ACC112 (cell line): ENCODE measurements at regions not wholly inside any gene's neighbourhood (a gene's known extent, or its start where the extent isn't known, plus 50 kb on each side); places are given as distances from the start of the nearest gene placed in this dataset.
"Not testable (repeated sequence)": the region's sequence is repeated elsewhere in the genome, so short reads cannot be mapped to it uniquely, and the experiment has no call there.

ENCODE experiments used
- H2AFZ ChIP-seq: fragments of 200-600 bp; sonication (generic); one replicate; pipeline ENCODE4 v1.6.0; 2017; ENCODE audit warnings: antibody characterized with exemption, low read length; ENCODE audit not compliant: unreplicated experiment
- H3K27ac ChIP-seq: fragments of 200-600 bp; sonication (generic); 2 replicates; pipeline ENCODE4 v1.5.1; 2014; ENCODE audit warnings: low read depth, mild to moderate bottlenecking, antibody characterized with exemption, low read length, moderate library complexity
- H3K27me3 ChIP-seq: fragments of 200-600 bp; sonication (generic); 2 replicates; pipeline ENCODE4 v1.6.1; 2014; ENCODE audit warnings: mild to moderate bottlenecking, antibody characterized with exemption, low read length, moderate library complexity, mixed read lengths; ENCODE audit not compliant: insufficient read depth
- H3K36me3 ChIP-seq: fragments of 200-600 bp; sonication (generic); 2 replicates; pipeline ENCODE4 v1.6.1; 2016; ENCODE audit warnings: mild to moderate bottlenecking, antibody characterized with exemption, low read length, moderate library complexity, mixed read lengths; ENCODE audit not compliant: insufficient read depth
- H3K4me1 ChIP-seq: fragments of 200-600 bp; sonication (generic); one replicate; pipeline ENCODE4 v1.6.1; 2016; ENCODE audit warnings: low read length, mixed read lengths; ENCODE audit not compliant: insufficient read depth, unreplicated experiment, control insufficient read depth
- H3K4me3 ChIP-seq: fragments of 200-600 bp; sonication (generic); 2 replicates; pipeline ENCODE4 v1.5.1; 2014; ENCODE audit warnings: mild to moderate bottlenecking, low read depth, low read length
- H3K79me2 ChIP-seq: fragments of 200-600 bp; sonication (generic); one replicate; pipeline ENCODE4 v1.6.0; 2016; ENCODE audit warnings: low read length; ENCODE audit not compliant: control insufficient read depth, unreplicated experiment, insufficient read depth

DNA sequence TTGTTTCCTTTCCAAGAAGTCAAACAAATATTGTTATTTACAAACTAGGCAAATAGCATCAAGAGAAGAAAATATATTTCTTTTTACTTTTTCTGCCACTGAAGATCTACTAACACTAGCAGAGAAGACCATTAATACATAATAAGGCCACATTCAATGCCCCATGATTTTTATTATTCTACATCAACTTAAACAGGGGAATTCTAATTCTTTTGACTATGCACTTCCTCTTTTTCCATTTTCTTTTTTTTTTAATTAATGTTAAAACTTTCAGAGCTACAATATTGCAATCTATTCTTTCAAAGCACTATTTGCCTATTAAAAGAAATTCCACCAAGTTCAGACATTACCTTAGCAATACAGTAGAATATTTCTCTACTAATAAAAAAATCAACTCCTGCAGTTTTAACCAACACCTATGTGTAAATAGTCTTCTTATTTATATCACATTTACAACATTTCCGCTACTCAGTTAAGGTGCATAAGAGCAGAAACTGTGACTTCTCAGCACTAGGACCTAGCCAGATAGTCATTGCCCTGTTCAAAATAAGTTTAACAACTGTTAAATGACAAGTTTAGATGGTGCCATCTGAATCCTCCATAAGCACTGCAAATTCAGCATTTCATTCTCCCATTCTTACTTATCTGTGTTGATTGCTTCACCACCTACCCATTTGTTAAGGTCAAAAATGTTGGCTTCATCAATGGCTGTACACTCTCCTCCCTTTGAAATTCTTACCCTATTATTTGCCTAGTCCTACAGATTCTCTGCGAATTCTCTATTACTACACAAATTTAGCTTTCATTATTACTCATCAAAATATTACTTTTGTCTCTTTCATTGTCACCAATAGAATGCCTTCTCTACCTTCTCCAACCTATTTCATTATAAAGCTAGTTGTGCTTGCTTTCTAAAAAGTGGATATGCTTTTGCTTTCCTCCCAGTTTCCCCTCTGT is 90.1 kb downstream of the SPDYE17 start:
- H3K27ac ChIP-seq, H3K79me2 ChIP-seq, H3K36me3 ChIP-seq, H3K4me1 ChIP-seq, H3K4me3 ChIP-seq, H2AFZ ChIP-seq, H3K27me3 ChIP-seq: not testable (repeated sequence)

GRCh38 chr7:76937781-76938180 is 94.4 kb downstream of the SPDYE17 start:
- H3K27ac ChIP-seq, H3K36me3 ChIP-seq, H3K79me2 ChIP-seq, H2AFZ ChIP-seq, H3K27me3 ChIP-seq, H3K4me1 ChIP-seq, H3K4me3 ChIP-seq: not testable (repeated sequence)

DNA sequence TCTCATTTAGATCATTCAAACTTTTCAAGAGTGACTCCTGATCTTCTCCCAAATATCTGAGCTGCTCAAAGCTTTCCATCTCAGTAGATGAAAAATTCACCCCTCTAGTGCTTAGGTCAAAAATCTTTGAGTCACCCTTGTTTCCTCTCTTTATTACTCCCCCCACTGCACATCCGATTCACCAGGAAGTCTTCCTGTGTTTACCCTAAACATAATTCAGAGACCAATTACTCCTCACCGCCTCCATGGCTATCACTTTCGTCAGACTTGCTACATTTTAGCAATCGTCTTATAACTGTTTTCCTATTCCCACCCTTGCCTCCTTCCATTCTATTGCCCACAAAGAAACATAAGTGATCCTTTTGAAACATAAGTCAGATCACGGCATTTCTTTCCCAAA is 94.8 kb downstream of the SPDYE17 start:
- H3K4me3 ChIP-seq, H3K79me2 ChIP-seq, H2AFZ ChIP-seq, H3K36me3 ChIP-seq, H3K27ac ChIP-seq, H3K4me1 ChIP-seq, H3K27me3 ChIP-seq: not testable (repeated sequence)

DNA sequence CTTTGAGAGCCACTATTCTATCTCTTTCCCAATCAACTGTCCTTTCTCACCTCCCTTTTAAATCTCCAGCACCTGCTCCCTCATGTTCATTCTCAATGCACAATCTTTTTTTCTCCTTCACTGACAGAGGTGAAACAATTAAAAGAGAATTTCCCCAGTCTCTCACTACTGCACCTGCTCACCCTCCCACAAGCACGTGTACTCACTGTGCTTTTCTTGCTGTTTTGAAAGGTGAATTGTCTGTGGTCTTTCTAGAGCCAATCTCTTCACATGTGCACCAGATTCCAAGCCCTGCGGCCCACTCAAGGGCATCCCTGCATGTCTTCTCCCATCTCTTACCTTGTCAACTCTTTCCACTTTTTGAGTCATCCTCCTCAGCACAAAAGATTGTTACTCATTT is 95.8 kb downstream of the SPDYE17 start:
- H3K4me3 ChIP-seq = not testable (repeated sequence)

DNA sequence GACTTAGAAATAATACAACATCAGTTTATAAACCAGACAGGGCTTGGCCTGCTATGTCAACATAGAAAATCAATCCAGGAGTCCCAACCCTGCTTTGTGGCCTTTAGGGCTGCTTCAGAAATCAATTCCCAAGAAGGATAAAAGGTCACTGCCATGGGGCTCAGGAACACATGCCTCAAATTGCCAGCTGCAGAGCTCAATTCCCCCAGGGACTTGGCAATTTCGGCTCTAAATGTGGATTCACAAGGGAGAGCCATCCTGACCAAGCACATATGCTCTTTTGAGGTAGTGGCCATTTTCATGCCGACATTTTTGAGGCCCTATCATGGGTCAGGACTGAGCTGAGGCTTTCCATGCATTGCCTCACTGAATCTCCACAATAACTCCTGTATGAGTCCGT is 97.5 kb downstream of the SPDYE17 start:
- not testable (repeated sequence) for H2AFZ ChIP-seq, H3K79me2 ChIP-seq, H3K27ac ChIP-seq, H3K4me3 ChIP-seq, H3K36me3 ChIP-seq, H3K4me1 ChIP-seq
- H3K27me3 ChIP-seq = peaks cover 11% of the 10 kb centered on the region

More for the DNA sequence above, 95.8 kb downstream of the SPDYE17 start:
- H2AFZ ChIP-seq, H3K4me1 ChIP-seq, H3K79me2 ChIP-seq, H3K36me3 ChIP-seq, H3K27me3 ChIP-seq, H3K27ac ChIP-seq: not testable (repeated sequence)

- not testable (repeated sequence) for H3K79me2 ChIP-seq, H3K4me3 ChIP-seq, H3K27me3 ChIP-seq, H2AFZ ChIP-seq, H3K36me3 ChIP-seq, H3K4me1 ChIP-seq, H3K27ac ChIP-seq
Observed at GRCh38 chr7:76932957-76933356, 99.2 kb downstream of the SPDYE17 start.

DNA sequence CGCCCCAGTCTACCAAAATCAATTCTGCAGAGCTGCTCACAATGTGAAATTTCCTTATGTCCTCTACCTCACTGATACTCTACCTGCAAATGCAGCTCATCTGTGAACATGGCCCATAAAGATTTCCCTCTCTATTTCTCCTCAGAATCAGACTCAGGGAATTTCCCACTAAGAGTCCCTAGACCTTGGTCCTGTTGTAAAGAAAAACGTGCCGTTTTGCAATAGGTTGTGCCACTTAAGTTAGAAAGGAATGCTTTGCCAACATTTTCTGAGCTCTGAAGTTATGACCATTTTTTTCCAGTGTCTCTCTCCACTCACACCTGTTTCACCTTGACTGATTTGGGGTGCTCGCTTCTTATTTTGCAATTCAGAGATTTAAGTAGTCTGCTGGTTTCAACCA is 100.7 kb downstream of the SPDYE17 start:
- peaks cover 13% of the 10 kb centered on the region for H3K27me3 ChIP-seq
- H3K79me2 ChIP-seq, H2AFZ ChIP-seq: not testable (repeated sequence)

DNA sequence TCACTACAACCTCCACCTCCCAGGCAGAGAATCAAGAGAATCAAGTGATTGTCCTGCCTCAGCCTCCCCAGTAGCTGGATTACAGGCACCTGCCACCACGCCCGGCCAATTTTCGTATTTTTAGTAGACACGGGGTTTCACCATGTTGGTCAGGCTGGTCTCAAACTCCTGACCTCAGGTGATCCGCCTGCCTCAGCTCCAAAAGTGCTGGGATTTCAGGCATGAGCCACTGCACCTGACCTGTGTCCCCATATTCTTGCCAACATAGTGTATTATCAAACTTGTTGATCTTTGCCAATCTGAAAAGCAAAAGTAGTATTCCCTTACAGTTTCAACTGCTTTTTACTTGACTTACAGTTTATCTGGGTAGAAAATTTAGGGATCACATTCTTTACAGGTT is 101.7 kb downstream of the SPDYE17 start:
- H3K36me3 ChIP-seq, H2AFZ ChIP-seq: not testable (repeated sequence)

More for the DNA sequence above, 100.7 kb downstream of the SPDYE17 start:
- H3K4me1 ChIP-seq, H3K36me3 ChIP-seq, H3K27ac ChIP-seq, H3K4me3 ChIP-seq: not testable (repeated sequence)

DNA sequence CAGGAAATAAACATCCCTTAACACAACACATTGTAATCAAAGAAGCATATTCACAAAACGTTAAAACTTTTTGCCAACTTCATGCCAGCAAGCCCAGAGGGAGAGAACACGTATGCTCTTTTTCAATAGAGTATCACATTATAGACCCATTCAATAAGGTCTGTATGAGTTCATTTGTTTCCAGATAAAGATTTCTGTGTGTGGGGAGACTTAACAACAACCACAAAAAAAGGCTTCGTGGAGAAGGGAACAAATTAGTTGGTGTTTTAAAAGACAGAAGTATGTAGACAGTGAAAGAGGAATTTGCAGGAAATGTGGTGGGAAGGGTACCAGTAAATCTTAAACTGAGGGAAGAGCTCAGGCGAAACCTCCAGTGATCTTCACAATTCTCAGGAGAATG is 103.4 kb downstream of the SPDYE17 start:
- peaks cover 26% of the 10 kb centered on the region for H3K27me3 ChIP-seq
- not testable (repeated sequence) for H3K79me2 ChIP-seq, H2AFZ ChIP-seq, H3K4me1 ChIP-seq, H3K36me3 ChIP-seq, H3K4me3 ChIP-seq, H3K27ac ChIP-seq

More for the DNA sequence above, 101.7 kb downstream of the SPDYE17 start:
- peaks cover 16% of the 10 kb centered on the region for H3K27me3 ChIP-seq
- not testable (repeated sequence) for H3K4me1 ChIP-seq, H3K79me2 ChIP-seq, H3K27ac ChIP-seq, H3K4me3 ChIP-seq

- H3K27ac ChIP-seq, H3K4me3 ChIP-seq, H3K4me1 ChIP-seq, H2AFZ ChIP-seq, H3K79me2 ChIP-seq, H3K36me3 ChIP-seq: not testable (repeated sequence)
- peaks cover 28% of the 10 kb centered on the region for H3K27me3 ChIP-seq
Observed at GRCh38 chr7:76927741-76928393, 104.3 kb downstream of the SPDYE17 start.

DNA sequence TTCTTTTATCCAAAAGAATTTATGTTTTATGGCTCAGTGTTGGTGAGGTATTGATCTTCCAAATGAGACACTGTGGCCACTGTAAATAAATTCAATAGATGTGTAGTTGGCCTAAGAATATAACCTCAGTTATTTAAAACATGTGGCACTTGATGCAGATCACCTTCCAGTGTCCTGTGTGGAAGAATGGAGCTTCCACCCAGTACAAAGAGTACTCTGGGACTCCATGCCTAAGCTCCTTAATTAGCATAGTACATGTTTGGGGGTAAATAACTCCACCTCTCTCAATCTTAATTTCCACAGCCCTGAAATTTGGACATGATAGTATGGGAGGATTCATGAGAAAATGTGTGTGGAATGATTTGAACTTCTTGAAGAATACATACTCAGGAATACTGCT is 105.7 kb downstream of the SPDYE17 start:
- not testable (repeated sequence) for H3K79me2 ChIP-seq, H3K4me3 ChIP-seq

More for the DNA sequence above, 105.7 kb downstream of the SPDYE17 start:
- H3K4me1 ChIP-seq, H3K36me3 ChIP-seq, H3K27ac ChIP-seq, H2AFZ ChIP-seq: not testable (repeated sequence)
- H3K27me3 ChIP-seq = peaks cover 38% of the 10 kb centered on the region
